HG03175 (cell line): ENCODE measurements at regions not wholly inside any gene's neighbourhood (a gene's known extent, or its start where the extent isn't known, plus 50 kb on each side); places are given as distances from the start of the nearest gene placed in this dataset.

Experiments
- ATAC-seq: cut with Tn5 transposase; IDR thresholded peaks from one replicate; pipeline ENCODE4 v1.9.1; 2021; ENCODE audit warnings: mild to moderate bottlenecking, moderate library complexity; ENCODE audit not compliant: unreplicated experiment

GRCh38 chr6:53417141-53417540 lies 68.4 kb upstream of the ELOVL5 start:
- ATAC-seq = no peak

- no peak for ATAC-seq
These were observed 64.6 kb upstream of the ELOVL5 start for GRCh38 chr6:53413326-53413725.

DNA sequence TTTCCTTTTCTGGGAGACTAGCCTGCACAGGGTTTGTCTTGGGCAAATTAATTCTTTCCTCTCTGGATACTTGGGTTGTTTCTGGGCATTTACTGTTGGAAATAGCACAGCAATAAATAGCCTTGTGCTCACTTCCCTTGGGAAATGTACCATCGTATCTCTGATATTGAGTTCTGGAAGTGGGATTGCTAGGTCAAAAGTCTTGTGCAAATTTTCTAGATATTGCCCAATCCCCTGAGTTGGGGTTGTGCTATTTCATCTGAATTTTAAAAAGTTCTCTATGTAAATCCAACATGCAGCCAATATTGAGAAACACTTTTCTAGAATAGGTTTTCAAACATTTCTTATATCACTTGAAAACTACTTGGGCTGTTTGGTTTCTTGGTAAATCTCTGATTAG lies 64.0 kb upstream of the ELOVL5 start:
- no peak for ATAC-seq

GRCh38 chr6:53412021-53412715 lies 63.4 kb upstream of the ELOVL5 start:
- no peak for ATAC-seq

DNA sequence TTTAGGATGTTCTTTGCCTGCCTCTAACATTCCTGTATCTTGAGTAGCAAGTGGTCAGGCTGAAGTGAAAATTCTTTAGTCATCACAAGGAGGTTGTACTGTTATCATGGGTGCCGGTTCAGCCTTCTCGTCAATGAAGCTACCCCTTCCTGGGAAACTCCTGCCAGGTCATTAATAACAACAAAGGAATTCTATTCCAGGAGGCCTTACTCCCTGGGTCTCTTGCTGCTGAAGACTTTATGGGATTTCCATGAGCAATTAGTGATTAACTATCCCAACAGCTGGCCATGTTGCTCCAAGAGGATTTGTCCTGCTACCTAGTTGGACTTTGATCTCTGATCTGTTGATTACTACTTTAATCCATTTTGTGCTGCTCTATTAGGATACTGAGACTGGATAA lies 62.7 kb upstream of the ELOVL5 start:
- ATAC-seq = no peak

DNA sequence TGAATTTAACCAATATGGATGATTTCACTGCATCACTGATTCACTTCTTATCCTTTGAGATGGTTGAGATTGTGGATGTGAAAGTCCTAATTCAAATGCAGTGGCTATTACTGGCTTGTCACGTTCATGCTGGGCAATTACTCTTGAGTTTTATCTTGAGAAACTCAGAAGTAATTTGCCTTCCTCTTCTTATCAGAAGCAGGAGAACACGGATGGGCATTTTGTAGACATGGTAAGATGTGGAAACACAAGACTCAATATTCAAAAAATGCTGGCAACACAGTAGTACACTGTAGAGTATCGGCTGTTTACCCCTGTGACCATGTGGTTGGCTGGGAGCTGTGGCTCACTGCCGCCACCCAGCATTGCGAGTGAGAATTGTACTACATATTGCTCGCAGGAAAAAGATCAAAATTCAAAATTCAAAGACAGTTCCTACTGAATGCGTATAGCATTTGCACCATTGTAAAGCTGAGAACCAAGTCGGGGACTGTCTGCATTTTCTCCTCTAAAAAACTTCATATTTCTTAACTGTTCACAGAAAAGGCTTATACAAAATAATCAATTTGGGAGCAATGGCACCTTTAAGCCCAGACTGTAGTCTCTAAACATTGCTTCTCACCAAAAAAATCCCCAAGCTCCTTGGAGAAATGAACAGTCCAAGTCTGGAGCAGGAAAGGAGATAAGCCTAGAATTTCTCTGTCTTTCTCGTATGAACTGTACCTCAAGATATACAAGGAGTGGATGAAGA lies 61.9 kb upstream of the ELOVL5 start:
- peak; percentile 96 for ATAC-seq

- ATAC-seq = no peak
These were observed 60.1 kb upstream of the ELOVL5 start for GRCh38 chr6:53408826-53409225.

DNA sequence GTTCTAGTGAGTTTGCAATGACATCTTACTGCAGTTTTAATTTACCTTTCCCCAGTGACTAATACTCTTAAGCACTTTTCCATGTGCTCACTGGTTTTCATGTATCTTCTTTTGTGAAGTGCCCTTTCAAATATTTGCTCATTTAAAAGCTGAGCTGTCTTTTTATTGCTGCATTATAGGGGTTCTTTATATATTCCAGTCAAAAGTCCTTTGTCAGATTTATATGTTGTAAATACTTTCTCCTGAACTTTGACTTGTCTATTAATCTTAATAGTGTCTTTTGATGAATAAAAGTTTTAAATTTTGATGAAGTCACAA lies 50.2 kb upstream of the ELOVL5 start:
- ATAC-seq = no peak

DNA sequence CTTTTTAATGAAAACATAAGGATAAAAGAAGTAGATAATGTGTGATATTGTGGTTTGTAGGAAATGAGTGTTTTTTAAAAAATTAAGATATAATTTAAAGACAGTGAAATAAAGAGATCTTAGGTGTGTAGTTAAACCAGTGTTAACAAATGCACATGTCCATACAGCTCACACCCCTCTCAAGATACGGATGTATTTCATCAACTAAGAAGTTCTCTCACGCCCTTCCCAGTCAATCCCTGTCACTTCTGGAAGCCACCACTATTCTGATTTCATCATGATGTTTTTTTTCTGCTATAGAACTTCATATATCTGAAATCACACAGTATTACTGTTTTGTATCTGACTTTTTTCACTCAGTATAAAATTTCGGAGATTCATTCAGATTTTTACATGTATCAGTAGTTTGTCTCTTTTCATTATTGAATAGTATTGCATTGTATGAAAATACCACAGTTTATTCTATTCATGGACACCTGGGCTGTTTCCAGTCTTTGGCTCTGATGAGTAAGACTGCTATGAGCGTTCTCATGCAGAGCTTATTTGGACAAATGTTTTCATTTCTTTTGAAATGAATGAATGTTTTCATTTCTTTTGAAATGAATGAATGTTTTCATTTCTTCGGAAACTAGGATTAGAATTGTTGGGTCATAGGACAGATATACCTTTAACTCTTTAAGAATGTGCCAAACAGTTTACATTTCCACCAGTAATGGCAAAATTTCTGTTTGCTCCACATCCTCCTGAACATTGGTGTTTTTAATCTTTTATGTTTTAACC lies 49.7 kb upstream of the ELOVL5 start:
- ATAC-seq = no peak
